Esophagus squamous epithelium (tissue), 4 donors: ENCODE measurements at regions not wholly inside any gene's neighbourhood (a gene's known extent, or its start where the extent isn't known, plus 50 kb on each side); places are given as distances from the start of the nearest gene placed in this dataset.

Experiments
- POLR2A ChIP-seq, 4 donors: fragments of 450-650 bp; IDR thresholded peaks; one replicate each; pipeline ENCODE4 v1.6.1; 2017; ENCODE audit warnings: antibody characterized with exemption in 4 of 4, mild to moderate bottlenecking in 4 of 4, moderate library complexity in 3 of 4
- TF ChIP-seq, protein P1 (sequence below), 6 experiments: fragments of 450-650 bp in 4 of 6; fragments of 200-600 bp in 2 of 6; sonication (generic) in 2 of 6; IDR thresholded peaks; one replicate each; pipeline ENCODE4 v1.5.1; 2016 to 2019; ENCODE audit warnings: antibody characterized with exemption in 6 of 6, mild to moderate bottlenecking in 4 of 6, moderate library complexity in 4 of 6

DNA sequence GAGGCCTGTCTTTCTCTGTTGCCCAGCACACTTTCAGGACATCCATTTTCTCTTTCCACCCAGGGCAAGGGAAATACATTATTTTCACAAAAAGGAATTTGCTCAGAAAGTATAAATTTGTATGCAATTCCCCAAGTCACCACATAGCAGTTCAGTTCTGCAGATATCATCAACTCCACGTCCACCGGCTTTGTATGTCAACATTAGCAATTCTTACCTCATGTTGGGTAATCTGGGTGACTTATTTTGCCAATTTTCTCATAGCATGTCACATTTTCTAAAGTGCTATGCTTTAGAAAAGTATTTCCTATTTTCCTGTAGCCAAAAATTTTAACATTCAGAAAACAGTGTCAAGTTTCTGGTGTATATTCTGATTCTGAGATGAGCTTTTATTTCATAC lies 501.8 kb downstream of the EFNB2 start:
- TF ChIP-seq, protein P1, sequence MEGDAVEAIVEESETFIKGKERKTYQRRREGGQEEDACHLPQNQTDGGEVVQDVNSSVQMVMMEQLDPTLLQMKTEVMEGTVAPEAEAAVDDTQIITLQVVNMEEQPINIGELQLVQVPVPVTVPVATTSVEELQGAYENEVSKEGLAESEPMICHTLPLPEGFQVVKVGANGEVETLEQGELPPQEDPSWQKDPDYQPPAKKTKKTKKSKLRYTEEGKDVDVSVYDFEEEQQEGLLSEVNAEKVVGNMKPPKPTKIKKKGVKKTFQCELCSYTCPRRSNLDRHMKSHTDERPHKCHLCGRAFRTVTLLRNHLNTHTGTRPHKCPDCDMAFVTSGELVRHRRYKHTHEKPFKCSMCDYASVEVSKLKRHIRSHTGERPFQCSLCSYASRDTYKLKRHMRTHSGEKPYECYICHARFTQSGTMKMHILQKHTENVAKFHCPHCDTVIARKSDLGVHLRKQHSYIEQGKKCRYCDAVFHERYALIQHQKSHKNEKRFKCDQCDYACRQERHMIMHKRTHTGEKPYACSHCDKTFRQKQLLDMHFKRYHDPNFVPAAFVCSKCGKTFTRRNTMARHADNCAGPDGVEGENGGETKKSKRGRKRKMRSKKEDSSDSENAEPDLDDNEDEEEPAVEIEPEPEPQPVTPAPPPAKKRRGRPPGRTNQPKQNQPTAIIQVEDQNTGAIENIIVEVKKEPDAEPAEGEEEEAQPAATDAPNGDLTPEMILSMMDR (IDR thresholded peaks at IDR 0.05), result peak in 2 of 6 experiments; percentile 17 to 27
- TF ChIP-seq POLR2A (IDR thresholded peaks at IDR 0.05), result no peak
